Fibroblast of the conjunctiva (primary cell): ENCODE measurements at regions not wholly inside any gene's neighbourhood (a gene's known extent, or its start where the extent isn't known, plus 50 kb on each side); places are given as distances from the start of the nearest gene placed in this dataset.
A peak's percentile ranks its signal among the peaks of the same experiment; 100 is the strongest.

Source experiments
- DNase-seq: peaks from one replicate; pipeline ENCODE4 v3.0.0-alpha.2; 2010; ENCODE audit warnings: low read depth

- no peak for DNase-seq
Measured at GRCh38 chr3:178455946-178456345, 80.3 kb upstream of the KCNMB2 start.

- DNase-seq: no peak
Measured at GRCh38 chr3:178456621-178457285, 79.5 kb upstream of the KCNMB2 start.

GRCh38 chr3:178457511-178457910, 78.7 kb upstream of the KCNMB2 start:
- DNase-seq: no peak

GRCh38 chr3:178458313-178459037, 77.8 kb upstream of the KCNMB2 start:
- DNase-seq: no peak

GRCh38 chr3:178459038-178459410, 77.2 kb upstream of the KCNMB2 start:
- DNase-seq: no peak

GRCh38 chr3:178465260-178466180, 70.7 kb upstream of the KCNMB2 start:
- no peak for DNase-seq

GRCh38 chr3:178472941-178473340, 63.3 kb upstream of the KCNMB2 start:
- DNase-seq: no peak

- no peak for DNase-seq
Measured at GRCh38 chr3:178474526-178474925, 61.7 kb upstream of the KCNMB2 start.

GRCh38 chr3:178475062-178475461, 61.2 kb upstream of the KCNMB2 start:
- no peak for DNase-seq

GRCh38 chr3:178476886-178477285, 59.4 kb upstream of the KCNMB2 start:
- DNase-seq: no peak

GRCh38 chr3:178479446-178479845, 56.8 kb upstream of the KCNMB2 start:
- DNase-seq: no peak

- no peak for DNase-seq
Measured at GRCh38 chr3:178479860-178480259, 56.4 kb upstream of the KCNMB2 start.

GRCh38 chr3:178480274-178480673, 56.0 kb upstream of the KCNMB2 start:
- DNase-seq: no peak

GRCh38 chr3:178480795-178481194, 55.4 kb upstream of the KCNMB2 start:
- no peak for DNase-seq

- DNase-seq: no peak
Measured at GRCh38 chr3:178482981-178483380, 53.3 kb upstream of the KCNMB2 start.

- DNase-seq: no peak
Measured at GRCh38 chr3:178483704-178484103, 52.5 kb upstream of the KCNMB2 start.

GRCh38 chr3:178485756-178486155, 50.5 kb upstream of the KCNMB2 start:
- DNase-seq: peak; percentile 38
